ENCODE measurements at regions not wholly inside any gene's neighbourhood (a gene's known extent, or its start where the extent isn't known, plus 50 kb on each side); places are given as distances from the start of the nearest gene placed in this dataset.

GRCh38 chr21:38611277-38611676 lies 113.0 kb upstream of the ERG start:
- TF ChIP-seq, protein P1, sequence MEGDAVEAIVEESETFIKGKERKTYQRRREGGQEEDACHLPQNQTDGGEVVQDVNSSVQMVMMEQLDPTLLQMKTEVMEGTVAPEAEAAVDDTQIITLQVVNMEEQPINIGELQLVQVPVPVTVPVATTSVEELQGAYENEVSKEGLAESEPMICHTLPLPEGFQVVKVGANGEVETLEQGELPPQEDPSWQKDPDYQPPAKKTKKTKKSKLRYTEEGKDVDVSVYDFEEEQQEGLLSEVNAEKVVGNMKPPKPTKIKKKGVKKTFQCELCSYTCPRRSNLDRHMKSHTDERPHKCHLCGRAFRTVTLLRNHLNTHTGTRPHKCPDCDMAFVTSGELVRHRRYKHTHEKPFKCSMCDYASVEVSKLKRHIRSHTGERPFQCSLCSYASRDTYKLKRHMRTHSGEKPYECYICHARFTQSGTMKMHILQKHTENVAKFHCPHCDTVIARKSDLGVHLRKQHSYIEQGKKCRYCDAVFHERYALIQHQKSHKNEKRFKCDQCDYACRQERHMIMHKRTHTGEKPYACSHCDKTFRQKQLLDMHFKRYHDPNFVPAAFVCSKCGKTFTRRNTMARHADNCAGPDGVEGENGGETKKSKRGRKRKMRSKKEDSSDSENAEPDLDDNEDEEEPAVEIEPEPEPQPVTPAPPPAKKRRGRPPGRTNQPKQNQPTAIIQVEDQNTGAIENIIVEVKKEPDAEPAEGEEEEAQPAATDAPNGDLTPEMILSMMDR (IDR thresholded peaks at IDR 0.05; ENCODE audit: poor library complexity, severe bottlenecking), result no peak
- TF ChIP-seq, protein P2, sequence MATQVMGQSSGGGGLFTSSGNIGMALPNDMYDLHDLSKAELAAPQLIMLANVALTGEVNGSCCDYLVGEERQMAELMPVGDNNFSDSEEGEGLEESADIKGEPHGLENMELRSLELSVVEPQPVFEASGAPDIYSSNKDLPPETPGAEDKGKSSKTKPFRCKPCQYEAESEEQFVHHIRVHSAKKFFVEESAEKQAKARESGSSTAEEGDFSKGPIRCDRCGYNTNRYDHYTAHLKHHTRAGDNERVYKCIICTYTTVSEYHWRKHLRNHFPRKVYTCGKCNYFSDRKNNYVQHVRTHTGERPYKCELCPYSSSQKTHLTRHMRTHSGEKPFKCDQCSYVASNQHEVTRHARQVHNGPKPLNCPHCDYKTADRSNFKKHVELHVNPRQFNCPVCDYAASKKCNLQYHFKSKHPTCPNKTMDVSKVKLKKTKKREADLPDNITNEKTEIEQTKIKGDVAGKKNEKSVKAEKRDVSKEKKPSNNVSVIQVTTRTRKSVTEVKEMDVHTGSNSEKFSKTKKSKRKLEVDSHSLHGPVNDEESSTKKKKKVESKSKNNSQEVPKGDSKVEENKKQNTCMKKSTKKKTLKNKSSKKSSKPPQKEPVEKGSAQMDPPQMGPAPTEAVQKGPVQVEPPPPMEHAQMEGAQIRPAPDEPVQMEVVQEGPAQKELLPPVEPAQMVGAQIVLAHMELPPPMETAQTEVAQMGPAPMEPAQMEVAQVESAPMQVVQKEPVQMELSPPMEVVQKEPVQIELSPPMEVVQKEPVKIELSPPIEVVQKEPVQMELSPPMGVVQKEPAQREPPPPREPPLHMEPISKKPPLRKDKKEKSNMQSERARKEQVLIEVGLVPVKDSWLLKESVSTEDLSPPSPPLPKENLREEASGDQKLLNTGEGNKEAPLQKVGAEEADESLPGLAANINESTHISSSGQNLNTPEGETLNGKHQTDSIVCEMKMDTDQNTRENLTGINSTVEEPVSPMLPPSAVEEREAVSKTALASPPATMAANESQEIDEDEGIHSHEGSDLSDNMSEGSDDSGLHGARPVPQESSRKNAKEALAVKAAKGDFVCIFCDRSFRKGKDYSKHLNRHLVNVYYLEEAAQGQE (IDR thresholded peaks at IDR 0.05; ENCODE audit: borderline replicate concordance), result no peak
- no peak for TF ChIP-seq POLR2AphosphoS5 (IDR thresholded peaks at IDR 0.05)
- TF ChIP-seq SMC3 (conservative IDR thresholded peaks at IDR 0.05; ENCODE audit: poor library complexity), result no peak
- no peak for TF ChIP-seq EZH2 (IDR thresholded peaks at IDR 0.05; ENCODE audit: borderline replicate concordance, insufficient read depth, low read length, poor library complexity, severe bottlenecking)
- TF ChIP-seq EP300 (conservative IDR thresholded peaks at IDR 0.05; ENCODE audit: poor library complexity, severe bottlenecking), result no peak
- no peak for TF ChIP-seq TAF1 (IDR thresholded peaks at IDR 0.05; ENCODE audit: low read depth)
- no peak for TF ChIP-seq MXI1 (conservative IDR thresholded peaks at IDR 0.05; ENCODE audit: poor library complexity, severe bottlenecking)

Data from neural cell (in vitro differentiated cells).